K562 (cell line): ENCODE measurements at regions not wholly inside any gene's neighbourhood (a gene's known extent, or its start where the extent isn't known, plus 50 kb on each side); places are given as distances from the start of the nearest gene placed in this dataset.
A peak's percentile ranks its signal among the peaks of the same experiment; 100 is the strongest.

ENCODE experiments used
- DACH1 ChIP-seq: fragments of 450-650 bp; IDR thresholded peaks from 2 replicates; pipeline ENCODE4 v1.6.1; 2018; ENCODE audit not compliant: partially characterized antibody
- FOXP1 ChIP-seq: sonication (generic); formaldehyde crosslinking; IDR thresholded peaks from 2 replicates; pipeline ENCODE4 v1.8.0; 2022; ENCODE audit warnings: mild to moderate bottlenecking, missing genetic modification reagents
- POLR2A ChIP-seq: fragments of 450-650 bp; conservative IDR thresholded peaks from 2 replicates; pipeline ENCODE4 v1.6.1; 2016
- RBM25 ChIP-seq: fragments of 200-400 bp; formaldehyde crosslinking; IDR thresholded peaks from 2 replicates; pipeline ENCODE4 v1.6.1; 2018; ENCODE audit warnings: low read length, low read depth, moderate library complexity; ENCODE audit not compliant: severe bottlenecking
- ZNF76 ChIP-seq: fragments of 250-450 bp; sonication (Bioruptor Pico); IDR thresholded peaks from 2 replicates; pipeline ENCODE4 v1.4.0; 2020; ENCODE audit warnings: mild to moderate bottlenecking, moderate library complexity, borderline replicate concordance
- TF ChIP-seq, protein P1 (sequence below): fragments of 450-650 bp; IDR thresholded peaks from 2 replicates; pipeline ENCODE4 v1.6.1; 2016; ENCODE audit warnings: missing biosample characterization, missing genetic modification characterization
- TF ChIP-seq, protein P2 (sequence below), 2 experiments: fragments of 450-650 bp; formaldehyde crosslinking in 1 of 2; IDR thresholded peaks; 2 replicates each; pipeline versions ENCODE4 v1.4.0 to v1.6.1; 2014 to 2020; ENCODE audit warnings: mild to moderate bottlenecking in 2 of 2, borderline replicate concordance in 1 of 2, low read depth in 1 of 2

DNA sequence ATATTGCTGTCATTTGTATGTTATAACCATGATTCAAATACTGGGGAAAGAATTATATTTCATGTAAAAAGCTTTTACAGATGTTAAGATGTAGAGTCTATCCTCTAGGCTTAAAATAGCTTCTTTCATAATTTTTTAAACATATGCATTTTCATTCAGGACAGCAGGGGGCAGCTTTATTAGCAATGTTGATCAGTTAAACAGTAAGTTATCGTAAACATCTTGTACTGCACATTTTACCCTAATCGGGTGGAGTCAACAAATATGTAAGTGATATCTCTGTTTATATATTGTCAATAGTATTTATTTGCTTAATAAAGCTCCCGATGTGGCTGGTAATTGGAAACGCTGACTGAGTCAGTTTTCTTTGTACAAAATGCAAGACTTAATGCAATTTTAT, 142.5 kb upstream of the MED14 start (continued):
- TF ChIP-seq ZNF76 (CRISPR knock-in tag) (no peak), RBM25 (no peak), FOXP1 (CRISPR knock-in tag) (no peak), DACH1 (peak; percentile 17), POLR2A (no peak)
- TF ChIP-seq, protein P1, sequence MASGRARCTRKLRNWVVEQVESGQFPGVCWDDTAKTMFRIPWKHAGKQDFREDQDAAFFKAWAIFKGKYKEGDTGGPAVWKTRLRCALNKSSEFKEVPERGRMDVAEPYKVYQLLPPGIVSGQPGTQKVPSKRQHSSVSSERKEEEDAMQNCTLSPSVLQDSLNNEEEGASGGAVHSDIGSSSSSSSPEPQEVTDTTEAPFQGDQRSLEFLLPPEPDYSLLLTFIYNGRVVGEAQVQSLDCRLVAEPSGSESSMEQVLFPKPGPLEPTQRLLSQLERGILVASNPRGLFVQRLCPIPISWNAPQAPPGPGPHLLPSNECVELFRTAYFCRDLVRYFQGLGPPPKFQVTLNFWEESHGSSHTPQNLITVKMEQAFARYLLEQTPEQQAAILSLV (tag) = no peak
- TF ChIP-seq, protein P2, sequence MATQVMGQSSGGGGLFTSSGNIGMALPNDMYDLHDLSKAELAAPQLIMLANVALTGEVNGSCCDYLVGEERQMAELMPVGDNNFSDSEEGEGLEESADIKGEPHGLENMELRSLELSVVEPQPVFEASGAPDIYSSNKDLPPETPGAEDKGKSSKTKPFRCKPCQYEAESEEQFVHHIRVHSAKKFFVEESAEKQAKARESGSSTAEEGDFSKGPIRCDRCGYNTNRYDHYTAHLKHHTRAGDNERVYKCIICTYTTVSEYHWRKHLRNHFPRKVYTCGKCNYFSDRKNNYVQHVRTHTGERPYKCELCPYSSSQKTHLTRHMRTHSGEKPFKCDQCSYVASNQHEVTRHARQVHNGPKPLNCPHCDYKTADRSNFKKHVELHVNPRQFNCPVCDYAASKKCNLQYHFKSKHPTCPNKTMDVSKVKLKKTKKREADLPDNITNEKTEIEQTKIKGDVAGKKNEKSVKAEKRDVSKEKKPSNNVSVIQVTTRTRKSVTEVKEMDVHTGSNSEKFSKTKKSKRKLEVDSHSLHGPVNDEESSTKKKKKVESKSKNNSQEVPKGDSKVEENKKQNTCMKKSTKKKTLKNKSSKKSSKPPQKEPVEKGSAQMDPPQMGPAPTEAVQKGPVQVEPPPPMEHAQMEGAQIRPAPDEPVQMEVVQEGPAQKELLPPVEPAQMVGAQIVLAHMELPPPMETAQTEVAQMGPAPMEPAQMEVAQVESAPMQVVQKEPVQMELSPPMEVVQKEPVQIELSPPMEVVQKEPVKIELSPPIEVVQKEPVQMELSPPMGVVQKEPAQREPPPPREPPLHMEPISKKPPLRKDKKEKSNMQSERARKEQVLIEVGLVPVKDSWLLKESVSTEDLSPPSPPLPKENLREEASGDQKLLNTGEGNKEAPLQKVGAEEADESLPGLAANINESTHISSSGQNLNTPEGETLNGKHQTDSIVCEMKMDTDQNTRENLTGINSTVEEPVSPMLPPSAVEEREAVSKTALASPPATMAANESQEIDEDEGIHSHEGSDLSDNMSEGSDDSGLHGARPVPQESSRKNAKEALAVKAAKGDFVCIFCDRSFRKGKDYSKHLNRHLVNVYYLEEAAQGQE (IDR thresholded peaks at IDR 0.05; ENCODE audit: borderline replicate concordance) = peak; percentile 31; the same call in 1 of the 2 replicates
- TF ChIP-seq, protein P2 (CRISPR knock-in tag; IDR thresholded peaks at IDR 0.05; ENCODE audit: low read depth) = no peak
- TF ChIP-seq, all 486 proteins: peak for 6
